NCI-H345 treated with DMSO at 0.1 percent for 48 hours (cell line): ENCODE measurements at regions not wholly inside any gene's neighbourhood (a gene's known extent, or its start where the extent isn't known, plus 50 kb on each side); places are given as distances from the start of the nearest gene placed in this dataset.

Source experiments
- DNase-seq: peaks from one replicate; lab custom pipeline; 2025; ENCODE audit not compliant: unreplicated experiment; lab: John Stamatoyannopoulos, UW

- DNase-seq: no peak
Measured at GRCh38 chr20:60867589-60867988, 384.5 kb upstream of the CDH4 start.

GRCh38 chr20:60868316-60868891 is 383.7 kb upstream of the CDH4 start:
- no peak for DNase-seq

DNA sequence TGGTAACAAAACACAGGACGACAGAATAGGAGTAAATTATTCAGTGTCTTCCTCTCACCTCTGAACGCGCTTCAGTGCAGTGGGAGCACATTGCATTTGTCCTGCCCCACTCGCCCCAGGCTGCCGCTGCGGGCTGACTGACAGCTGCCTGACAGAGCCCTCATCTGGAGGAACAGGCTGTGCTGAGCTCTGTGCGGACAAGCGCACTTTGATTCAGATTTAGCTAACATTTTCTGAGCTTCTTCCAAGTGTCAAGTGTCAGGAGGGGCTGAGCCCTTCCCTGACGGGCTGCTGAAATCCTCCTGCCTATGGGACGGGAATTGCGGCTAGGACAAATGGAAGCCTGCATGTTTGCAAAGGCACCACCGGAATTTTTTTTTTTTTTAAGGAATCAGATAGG is 383.0 kb upstream of the CDH4 start:
- no peak for DNase-seq

DNA sequence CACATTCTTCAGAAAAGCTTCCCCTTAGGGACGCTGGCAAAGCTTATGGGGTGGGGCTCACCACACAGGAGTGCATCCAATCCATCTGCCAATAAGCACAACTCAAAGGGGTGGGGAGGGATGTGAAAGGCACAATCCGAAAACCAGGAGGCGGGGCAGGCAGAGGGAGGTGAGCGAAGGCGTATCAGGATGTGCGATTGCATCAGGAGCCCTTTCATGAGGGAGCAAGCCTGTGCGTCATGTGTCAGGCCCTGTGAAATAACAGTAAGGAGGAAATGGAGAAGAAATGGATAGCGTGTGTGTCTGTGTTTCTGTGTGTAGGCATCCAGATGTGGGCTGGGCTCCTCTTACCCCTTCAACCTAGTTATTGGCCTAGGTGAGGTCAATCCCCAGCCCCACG is 382.4 kb upstream of the CDH4 start:
- no peak for DNase-seq

DNA sequence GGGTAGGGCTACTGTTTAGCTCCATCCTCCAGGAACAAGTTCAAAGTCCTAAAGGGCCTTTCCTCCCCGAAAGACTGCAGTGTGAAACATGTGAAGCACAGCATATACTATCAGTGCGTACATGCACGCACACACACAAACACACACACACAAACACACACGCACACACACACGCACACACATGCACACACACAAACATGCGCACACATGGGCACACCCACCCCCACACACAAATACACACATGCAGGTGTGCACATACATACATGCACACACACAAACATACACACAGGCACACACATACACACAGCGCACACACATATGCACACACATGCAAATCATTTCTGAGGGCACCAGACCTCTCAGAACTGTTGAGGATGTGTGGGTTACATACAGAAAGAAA is 382.0 kb upstream of the CDH4 start:
- no peak for DNase-seq

- DNase-seq: no peak
Measured at GRCh38 chr20:60872224-60872623, 379.8 kb upstream of the CDH4 start.

GRCh38 chr20:60877071-60877857 is 374.8 kb upstream of the CDH4 start:
- no peak for DNase-seq

GRCh38 chr20:60882836-60883235 is 369.2 kb upstream of the CDH4 start:
- DNase-seq: no peak

GRCh38 chr20:60883496-60883895 is 368.6 kb upstream of the CDH4 start:
- no peak for DNase-seq

DNA sequence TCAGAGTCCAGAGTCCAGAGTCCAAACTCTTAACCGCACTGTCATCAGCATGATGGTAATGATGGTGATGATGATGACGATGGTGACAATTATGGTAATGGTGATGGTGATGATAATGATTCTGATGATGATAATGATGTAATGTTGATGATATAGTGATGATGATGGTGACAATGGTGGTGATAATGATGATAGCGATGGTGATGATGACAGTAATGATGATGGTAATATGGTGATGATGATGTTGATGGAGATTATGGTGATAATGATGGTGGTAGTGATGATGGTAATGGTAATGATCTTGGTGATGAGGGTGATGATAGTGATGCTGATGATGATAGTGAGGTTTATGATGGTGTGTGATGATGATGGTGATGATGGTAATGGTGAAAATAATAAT is 367.8 kb upstream of the CDH4 start:
- no peak for DNase-seq

- no peak for DNase-seq
Measured at GRCh38 chr20:60888771-60889170, 363.3 kb upstream of the CDH4 start.

DNA sequence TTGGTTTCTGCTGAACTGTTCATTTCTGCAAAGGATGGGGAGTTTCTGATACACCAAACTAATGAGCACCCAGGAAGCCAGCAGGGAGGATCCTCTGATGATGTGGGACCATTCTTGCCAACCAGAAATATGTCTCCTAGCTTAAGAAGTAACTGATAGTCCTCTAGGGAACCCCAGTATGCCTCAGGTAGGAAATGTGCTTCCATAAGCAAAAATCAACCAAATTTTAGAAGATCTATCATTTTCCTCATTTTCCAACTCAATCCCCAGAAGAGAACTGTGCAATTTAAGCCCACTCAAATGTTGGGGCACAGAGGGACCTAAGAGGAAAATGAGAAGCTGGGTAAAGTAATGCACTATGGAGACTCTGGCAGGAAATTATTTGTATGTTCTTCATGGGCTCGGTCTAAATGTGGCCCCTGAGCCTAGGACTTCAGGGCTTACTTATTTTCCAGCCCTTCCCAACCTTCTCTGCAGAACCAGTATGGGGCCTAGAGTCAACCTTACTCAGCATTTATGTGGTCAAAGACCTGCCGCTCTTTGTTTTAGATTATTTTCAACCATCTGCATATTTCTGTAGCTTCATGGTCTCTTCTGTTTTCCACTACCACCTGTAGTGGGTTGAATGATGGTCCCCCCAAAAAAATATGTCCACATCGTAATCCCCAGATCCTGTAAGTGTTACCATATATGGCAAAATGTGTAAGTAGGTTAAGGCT is 359.8 kb upstream of the CDH4 start:
- DNase-seq: no peak

DNA sequence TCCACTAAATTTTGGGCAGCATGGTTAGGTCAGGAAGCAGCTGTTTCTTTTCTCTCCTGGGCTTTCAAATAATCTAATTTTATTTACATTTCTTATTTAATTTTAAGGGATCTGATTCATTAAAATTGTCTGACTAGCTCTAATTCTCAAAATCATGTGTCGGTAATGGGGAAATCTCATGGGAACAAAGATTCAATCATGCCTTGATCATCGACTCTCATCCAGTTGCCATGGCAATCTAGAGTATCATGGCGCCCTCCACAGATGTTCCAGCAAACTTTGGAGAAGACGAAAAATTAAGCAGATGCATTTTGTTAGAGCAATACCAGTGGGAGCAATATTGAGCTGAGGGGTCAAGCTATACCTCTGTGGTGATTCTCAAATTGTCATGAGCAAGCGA is 358.0 kb upstream of the CDH4 start:
- DNase-seq: no peak

- DNase-seq: no peak
Measured at GRCh38 chr20:60895363-60896079, 356.5 kb upstream of the CDH4 start.

DNA sequence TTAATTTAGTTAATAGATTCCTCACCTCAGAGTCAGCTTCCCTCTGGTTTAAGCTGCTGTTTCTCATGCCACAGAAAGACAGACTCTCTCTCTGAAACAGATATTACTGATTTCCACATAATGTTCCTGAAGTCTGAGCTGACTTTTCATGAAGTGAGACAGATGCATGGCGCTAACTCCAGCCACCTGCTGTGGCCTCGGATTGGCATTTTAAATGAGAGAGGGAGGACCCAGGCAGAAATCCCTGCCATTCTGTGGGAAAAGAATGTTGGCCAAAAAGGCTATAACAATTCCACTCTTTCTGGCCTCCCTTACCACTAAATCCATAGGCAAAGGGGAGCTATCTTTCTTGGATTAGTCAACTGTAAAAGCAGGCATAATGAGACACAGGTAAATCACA is 354.1 kb upstream of the CDH4 start:
- no peak for DNase-seq

DNA sequence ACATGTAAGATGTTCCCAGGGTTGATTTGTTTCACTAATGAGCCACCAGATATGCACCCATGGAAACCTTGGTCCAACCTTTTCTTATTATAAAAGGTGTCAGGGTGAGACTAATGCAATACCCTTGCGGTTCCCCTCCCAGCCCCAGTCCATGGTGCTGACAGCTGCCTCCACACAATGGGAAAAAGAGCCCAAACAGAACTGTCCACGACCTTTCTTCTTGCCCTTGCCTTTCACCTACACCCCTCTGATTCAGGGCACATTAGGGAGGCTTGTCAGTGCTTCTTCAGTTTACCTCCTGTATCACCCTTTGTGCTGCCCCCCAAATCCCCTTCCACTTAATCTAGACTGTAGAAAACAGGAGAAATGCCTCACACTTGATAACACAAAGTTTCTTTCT is 352.7 kb upstream of the CDH4 start:
- DNase-seq: no peak

DNA sequence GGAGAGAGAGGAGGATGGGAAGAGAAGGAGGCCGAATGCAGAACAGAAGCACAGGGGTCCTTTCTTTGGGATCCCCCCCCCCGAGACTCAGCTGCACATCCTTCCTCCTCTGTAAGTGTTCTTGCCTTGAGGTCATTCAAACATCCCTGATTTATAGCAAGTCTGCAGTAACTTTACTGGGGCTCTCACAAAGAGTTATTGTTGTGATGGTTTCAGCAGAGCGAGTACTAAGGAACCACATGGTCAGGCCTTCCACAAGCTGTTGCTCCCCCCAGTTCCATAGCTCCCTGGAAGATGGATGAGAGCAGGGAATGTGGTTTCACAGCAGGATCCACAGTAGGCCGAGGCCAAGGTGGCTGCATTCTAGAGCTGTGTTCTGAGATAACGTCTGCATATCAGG is 351.4 kb upstream of the CDH4 start:
- DNase-seq: no peak

DNA sequence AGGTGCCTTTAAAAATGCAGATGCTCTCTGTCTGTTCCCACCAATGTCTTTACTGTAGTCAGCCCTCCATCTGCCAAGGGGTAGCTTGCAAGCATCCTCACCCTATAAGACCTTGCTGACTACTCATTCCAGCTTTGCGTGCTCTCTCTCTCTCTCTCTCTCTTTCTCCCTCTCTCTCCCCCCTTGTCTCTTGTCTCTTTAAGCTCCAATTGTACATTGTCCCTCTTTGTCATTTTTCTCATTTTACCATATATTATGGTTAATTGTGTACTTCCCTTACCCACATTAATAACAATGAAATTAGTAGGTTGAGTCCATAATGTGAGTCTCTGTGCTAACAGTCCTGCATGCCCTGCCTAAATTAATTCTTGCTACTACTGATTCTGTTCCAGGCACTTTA is 350.2 kb upstream of the CDH4 start:
- DNase-seq: no peak

- no peak for DNase-seq
Measured at GRCh38 chr20:60903325-60903971, 348.6 kb upstream of the CDH4 start.

- DNase-seq: no peak
Measured at GRCh38 chr20:60904730-60905129, 347.3 kb upstream of the CDH4 start.

- DNase-seq: no peak
Measured at GRCh38 chr20:60905919-60906318, 346.1 kb upstream of the CDH4 start.
